VCaP (cell line): ENCODE measurements at regions not wholly inside any gene's neighbourhood (a gene's known extent, or its start where the extent isn't known, plus 50 kb on each side); places are given as distances from the start of the nearest gene placed in this dataset.

Experiments used
- H3K27ac ChIP-seq: fragments of 450-650 bp; 2 replicates; pipeline ENCODE4 v1.5.1; 2017
- TF ChIP-seq, protein P1 (sequence below): fragments of 450-650 bp; conservative IDR thresholded peaks from 2 replicates; pipeline ENCODE4 v1.5.1; 2017; ENCODE audit warnings: mild to moderate bottlenecking, moderate library complexity

DNA sequence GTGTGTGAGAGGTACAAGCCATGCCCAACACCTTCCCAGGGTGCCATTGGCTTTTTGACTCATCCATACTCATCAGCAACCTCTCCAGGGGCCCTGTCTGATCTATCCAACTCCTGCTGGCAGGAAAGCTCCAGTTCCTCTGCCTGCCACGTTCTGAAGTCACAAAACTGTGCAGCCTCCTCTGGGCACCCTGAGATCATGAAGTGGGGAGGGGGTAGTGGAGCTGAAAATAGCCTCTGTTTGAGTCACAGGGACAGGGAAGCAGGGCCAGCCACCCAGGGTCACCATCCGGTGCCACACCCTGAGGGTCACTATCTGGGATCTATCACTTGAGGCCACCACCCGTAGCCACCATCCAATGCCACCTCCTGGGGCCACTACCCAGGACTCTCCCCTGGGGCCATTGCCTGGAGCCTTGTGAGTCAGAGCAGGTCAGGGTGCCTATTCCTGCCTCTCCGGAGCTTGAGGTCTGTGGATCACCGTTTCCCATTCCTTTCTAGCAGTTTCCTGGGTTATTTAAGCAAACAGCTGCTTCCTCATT, 172.1 kb downstream of the NUFIP1 start:
- TF ChIP-seq, protein P1, sequence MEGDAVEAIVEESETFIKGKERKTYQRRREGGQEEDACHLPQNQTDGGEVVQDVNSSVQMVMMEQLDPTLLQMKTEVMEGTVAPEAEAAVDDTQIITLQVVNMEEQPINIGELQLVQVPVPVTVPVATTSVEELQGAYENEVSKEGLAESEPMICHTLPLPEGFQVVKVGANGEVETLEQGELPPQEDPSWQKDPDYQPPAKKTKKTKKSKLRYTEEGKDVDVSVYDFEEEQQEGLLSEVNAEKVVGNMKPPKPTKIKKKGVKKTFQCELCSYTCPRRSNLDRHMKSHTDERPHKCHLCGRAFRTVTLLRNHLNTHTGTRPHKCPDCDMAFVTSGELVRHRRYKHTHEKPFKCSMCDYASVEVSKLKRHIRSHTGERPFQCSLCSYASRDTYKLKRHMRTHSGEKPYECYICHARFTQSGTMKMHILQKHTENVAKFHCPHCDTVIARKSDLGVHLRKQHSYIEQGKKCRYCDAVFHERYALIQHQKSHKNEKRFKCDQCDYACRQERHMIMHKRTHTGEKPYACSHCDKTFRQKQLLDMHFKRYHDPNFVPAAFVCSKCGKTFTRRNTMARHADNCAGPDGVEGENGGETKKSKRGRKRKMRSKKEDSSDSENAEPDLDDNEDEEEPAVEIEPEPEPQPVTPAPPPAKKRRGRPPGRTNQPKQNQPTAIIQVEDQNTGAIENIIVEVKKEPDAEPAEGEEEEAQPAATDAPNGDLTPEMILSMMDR, result no peak
- H3K27ac ChIP-seq, result no peak overlapping the region

DNA sequence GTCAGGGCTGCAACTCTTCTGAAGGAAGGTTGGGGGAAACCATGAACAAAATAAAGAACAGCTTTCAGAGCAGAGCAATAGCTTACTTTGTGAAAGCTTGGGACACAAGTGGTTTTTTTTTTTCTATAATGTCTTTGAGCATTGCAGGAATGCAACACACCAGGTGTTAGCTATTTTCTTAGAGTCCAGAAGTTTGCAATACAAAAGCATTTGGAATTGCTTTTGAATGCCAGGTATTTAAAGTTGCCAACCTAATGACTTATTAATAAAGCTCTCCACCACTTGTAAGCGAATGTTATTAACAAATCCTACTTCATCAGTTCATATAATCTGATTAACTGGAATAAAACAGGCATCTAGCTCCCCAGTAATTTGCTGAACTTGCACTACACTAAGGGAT, 172.6 kb downstream of the NUFIP1 start:
- TF ChIP-seq, protein P1, result no peak
- no peak overlapping the region for H3K27ac ChIP-seq

GRCh38 chr13:44815623-44816022, 173.6 kb downstream of the NUFIP1 start:
- H3K27ac ChIP-seq, result no peak overlapping the region
- TF ChIP-seq, protein P1, result no peak

GRCh38 chr13:44814836-44815235, 174.4 kb downstream of the NUFIP1 start:
- H3K27ac ChIP-seq, result no peak overlapping the region
- TF ChIP-seq, protein P1, result no peak

DNA sequence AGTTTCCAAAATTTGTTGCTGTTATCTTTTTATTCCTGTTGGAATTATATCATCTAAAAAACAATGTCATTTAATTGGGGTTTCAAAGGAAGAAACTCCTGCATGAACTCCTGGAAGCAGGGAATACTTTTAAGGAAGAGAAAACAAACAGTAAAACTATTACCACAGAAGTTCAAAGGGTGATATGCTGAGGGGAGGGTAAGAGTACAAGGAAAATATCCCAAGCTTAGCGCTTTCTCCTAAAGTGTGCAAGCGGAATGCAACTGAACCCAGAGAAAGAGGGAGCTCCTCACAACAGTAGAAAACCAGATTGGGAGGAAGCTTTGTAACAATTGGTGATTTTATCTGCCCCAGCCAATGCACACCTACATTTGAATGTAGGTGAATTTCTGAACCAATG, 175.1 kb downstream of the NUFIP1 start:
- TF ChIP-seq, protein P1, result no peak
- no peak overlapping the region for H3K27ac ChIP-seq

- TF ChIP-seq, protein P1, result no peak
- H3K27ac ChIP-seq, result peak overlapping the region; percentile 6; the same call in 1 of the 2 replicates
These were observed 176.5 kb downstream of the NUFIP1 start for GRCh38 chr13:44812818-44813217.

DNA sequence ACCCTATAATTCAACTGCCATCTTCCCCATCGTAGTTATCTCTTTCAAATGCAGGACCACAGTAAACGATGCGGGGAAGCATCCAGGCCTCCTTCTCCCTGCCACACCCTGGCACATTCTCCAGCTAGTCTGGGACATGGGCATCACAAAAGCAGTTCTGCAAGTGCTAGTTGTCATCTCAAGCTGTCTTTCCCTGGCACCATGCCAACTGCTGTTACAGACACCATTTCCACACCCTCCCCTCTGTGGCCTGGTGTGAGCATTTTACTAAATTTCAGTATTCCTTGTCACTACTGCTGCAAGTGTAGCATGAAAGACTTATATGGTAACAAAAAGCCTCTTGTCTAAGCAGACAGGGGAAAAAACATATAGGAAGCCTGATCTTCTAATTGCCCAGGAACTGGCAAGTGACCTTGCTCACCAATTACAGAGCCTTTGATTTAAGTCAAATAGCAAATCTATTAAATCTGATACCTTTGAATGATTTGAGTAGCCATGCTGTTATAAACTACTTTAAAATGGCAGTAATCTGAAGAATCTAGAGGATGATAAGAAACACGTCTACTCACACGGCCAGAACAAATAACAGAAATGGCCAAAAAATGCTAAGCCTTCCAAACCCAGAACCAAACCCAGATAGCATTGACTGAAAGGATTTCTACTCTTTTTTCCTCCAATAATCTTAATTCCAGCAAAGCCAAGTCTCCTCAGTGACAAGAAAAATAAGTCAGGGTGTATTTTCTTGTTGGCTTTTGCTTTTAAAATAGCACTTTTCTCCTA, 179.0 kb downstream of the NUFIP1 start:
- TF ChIP-seq, protein P1, result no peak

More for the DNA sequence above, 179.0 kb downstream of the NUFIP1 start:
- H3K27ac ChIP-seq, result peak overlapping the region; percentile 46
